GM04504 (cell line): ENCODE measurements at regions not wholly inside any gene's neighbourhood (a gene's known extent, or its start where the extent isn't known, plus 50 kb on each side); places are given as distances from the start of the nearest gene placed in this dataset.

Source experiments
- DNase-seq: peaks from one replicate; pipeline ENCODE4 v3.0.0-alpha.2; 2012; ENCODE audit warnings: low read depth

DNA sequence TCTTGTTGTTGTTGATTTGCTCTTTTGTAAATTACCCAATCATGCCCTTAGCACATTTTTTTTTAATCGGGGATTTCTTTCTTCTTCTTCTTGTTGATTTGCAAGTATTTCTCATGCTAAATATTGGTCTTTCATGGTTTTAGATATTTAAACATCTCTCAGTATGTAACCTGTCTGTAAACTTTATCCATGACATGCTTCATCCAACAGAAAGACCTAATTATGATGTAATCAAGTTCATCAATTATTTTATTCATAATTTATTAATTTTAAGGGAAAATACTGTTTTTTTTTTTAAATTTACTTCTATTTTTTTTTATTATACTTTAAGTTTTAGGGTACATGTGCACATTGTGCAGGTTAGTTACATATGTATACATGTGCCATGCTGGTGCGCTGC lies 69.8 kb downstream of the TNFSF18 start:
- no peak for DNase-seq
